Thyroid gland (tissue), 4 donors: ENCODE measurements at regions not wholly inside any gene's neighbourhood (a gene's known extent, or its start where the extent isn't known, plus 50 kb on each side); places are given as distances from the start of the nearest gene placed in this dataset.

Experiments used
- DNase-seq, 2 donors: peaks; one replicate each; pipeline ENCODE4 v3.0.0-alpha.2; 2019
- H3K27ac ChIP-seq, 3 donors: fragments of 200-600 bp; sonication (generic); 1 replicate in 2 of 3; 2 replicates in 1 of 3; pipeline ENCODE4 v1.5.1; 2016 to 2019; ENCODE audit warnings: mild to moderate bottlenecking in 1 of 3, moderate library complexity in 1 of 3
- H3K27me3 ChIP-seq: fragments of 200-600 bp; sonication (generic); one replicate; pipeline ENCODE4 v1.5.1; 2019
- H3K36me3 ChIP-seq, 2 donors: fragments of 200-600 bp; sonication (generic); one replicate each; pipeline ENCODE4 v1.5.1; 2016 to 2019
- H3K4me1 ChIP-seq, 2 donors: fragments of 200-600 bp; sonication (generic); one replicate each; pipeline ENCODE4 v1.5.1; 2017 to 2019
- H3K4me3 ChIP-seq, 3 donors: fragments of 200-600 bp; sonication (generic); replicated peaks in 1 of 3; 1 replicate in 2 of 3; 2 replicates in 1 of 3; pipeline ENCODE4 v1.5.1; 2016; ENCODE audit warnings: mild to moderate bottlenecking in 1 of 3
- H3K9me3 ChIP-seq: fragments of 200-600 bp; sonication (generic); one replicate; pipeline ENCODE4 v1.5.1; 2017
- POLR2A ChIP-seq, 2 donors: fragments of 450-650 bp; IDR thresholded peaks; one replicate each; pipeline ENCODE4 v1.6.1; 2017; ENCODE audit warnings: antibody characterized with exemption in 2 of 2, mild to moderate bottlenecking in 2 of 2, moderate library complexity in 1 of 2
- WGBS, 2 donors: methylation state at CpG; one replicate each; pipeline ENCODE4 v1.1.5; 2017; 5-methylcytosine and 5-hydroxymethylcytosine counted together
- intact Hi-C: fragments of 100-400 bp; cut with DNase I; formaldehyde crosslinking; loops from one replicate; pipeline ENCODE4 v1.15.1; 2023
- TF ChIP-seq, protein P1 (sequence below), 6 experiments: fragments of 200-600 bp in 3 of 6; fragments of 450-650 bp in 3 of 6; sonication (generic) in 3 of 6; IDR thresholded peaks; one replicate each; pipeline ENCODE4 v1.5.1; 2016 to 2019; ENCODE audit warnings: antibody characterized with exemption in 6 of 6, mild to moderate bottlenecking in 2 of 6, inconsistent platforms in 1 of 6, moderate library complexity in 1 of 6

GRCh38 chr3:182523836-182524235, 269.5 kb upstream of the ATP11B start:
- no peaks in the 10 kb centered on the region for H3K36me3 ChIP-seq
- H3K4me3 ChIP-seq: no peak overlapping the region
- no peaks in the 10 kb centered on the region for H3K4me1 ChIP-seq
- H3K27me3 ChIP-seq: no peaks in the 10 kb centered on the region
- H3K9me3 ChIP-seq: no peaks in the 10 kb centered on the region
- no peak for TF ChIP-seq POLR2A (IDR thresholded peaks at IDR 0.05)
- TF ChIP-seq, protein P1, sequence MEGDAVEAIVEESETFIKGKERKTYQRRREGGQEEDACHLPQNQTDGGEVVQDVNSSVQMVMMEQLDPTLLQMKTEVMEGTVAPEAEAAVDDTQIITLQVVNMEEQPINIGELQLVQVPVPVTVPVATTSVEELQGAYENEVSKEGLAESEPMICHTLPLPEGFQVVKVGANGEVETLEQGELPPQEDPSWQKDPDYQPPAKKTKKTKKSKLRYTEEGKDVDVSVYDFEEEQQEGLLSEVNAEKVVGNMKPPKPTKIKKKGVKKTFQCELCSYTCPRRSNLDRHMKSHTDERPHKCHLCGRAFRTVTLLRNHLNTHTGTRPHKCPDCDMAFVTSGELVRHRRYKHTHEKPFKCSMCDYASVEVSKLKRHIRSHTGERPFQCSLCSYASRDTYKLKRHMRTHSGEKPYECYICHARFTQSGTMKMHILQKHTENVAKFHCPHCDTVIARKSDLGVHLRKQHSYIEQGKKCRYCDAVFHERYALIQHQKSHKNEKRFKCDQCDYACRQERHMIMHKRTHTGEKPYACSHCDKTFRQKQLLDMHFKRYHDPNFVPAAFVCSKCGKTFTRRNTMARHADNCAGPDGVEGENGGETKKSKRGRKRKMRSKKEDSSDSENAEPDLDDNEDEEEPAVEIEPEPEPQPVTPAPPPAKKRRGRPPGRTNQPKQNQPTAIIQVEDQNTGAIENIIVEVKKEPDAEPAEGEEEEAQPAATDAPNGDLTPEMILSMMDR (IDR thresholded peaks at IDR 0.05): no peak
- intact Hi-C loops: no loop called here
- WGBS, 2 donors: 86 to 91% methylated on average over 2 of the region's 2 CpGs
- H3K27ac ChIP-seq: no peak overlapping the region
- no peak for DNase-seq

- H3K36me3 ChIP-seq: no peaks in the 10 kb centered on the region
- H3K27ac ChIP-seq: no peak overlapping the region
- no peaks in the 10 kb centered on the region for H3K9me3 ChIP-seq
- H3K4me3 ChIP-seq: no peak overlapping the region
- 73 to 77% methylated on average over 5 of the region's 5 CpGs for WGBS, 2 donors
- no peak for DNase-seq
- TF ChIP-seq, protein P1 (IDR thresholded peaks at IDR 0.05): no peak
- no peak for TF ChIP-seq POLR2A (IDR thresholded peaks at IDR 0.05)
- no peaks in the 10 kb centered on the region for H3K27me3 ChIP-seq
- H3K4me1 ChIP-seq: no peaks in the 10 kb centered on the region
- intact Hi-C loops: no loop called here
Observed at GRCh38 chr3:182524711-182525401, 268.4 kb upstream of the ATP11B start.

- intact Hi-C loops: no loop called here
- Histone ChIP-seq H3K4me1 (no peaks in the 10 kb centered on the region), H3K9me3 (no peaks in the 10 kb centered on the region), H3K36me3 (no peaks in the 10 kb centered on the region), H3K27ac (no peak overlapping the region), H3K4me3 (no peak overlapping the region), H3K27me3 (no peaks in the 10 kb centered on the region)
- 56 to 59% methylated on average over 4 of the region's 4 CpGs for WGBS, 2 donors
- no peak for DNase-seq
- TF ChIP-seq, protein P1 (IDR thresholded peaks at IDR 0.05): no peak
- no peak for TF ChIP-seq POLR2A (IDR thresholded peaks at IDR 0.05)
Observed at GRCh38 chr3:182525766-182526374, 267.4 kb upstream of the ATP11B start.

DNA sequence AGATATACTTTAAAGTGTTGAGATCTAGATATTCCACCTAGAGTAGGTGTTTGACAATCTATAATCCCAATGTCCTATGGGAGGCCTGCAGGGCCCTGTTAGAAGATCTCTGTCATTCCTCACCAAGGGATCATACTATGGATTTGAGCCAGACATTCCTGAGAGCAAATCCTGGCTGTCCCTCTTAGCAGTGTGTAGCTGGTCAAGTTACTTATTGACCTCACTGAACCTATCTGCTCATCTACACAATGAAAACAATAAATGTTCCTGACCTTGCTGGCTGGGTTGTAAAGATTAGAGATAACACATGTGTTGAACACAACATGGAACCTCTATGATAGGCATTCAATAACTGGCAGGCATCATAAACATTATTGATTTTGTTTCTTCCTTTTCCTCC, 265.6 kb upstream of the ATP11B start:
- intact Hi-C loops: no loop called here
- no peaks in the 10 kb centered on the region for H3K4me1 ChIP-seq
- H3K27ac ChIP-seq: no peak overlapping the region
- no peak for DNase-seq
- H3K36me3 ChIP-seq: no peaks in the 10 kb centered on the region
- TF ChIP-seq, protein P1 (IDR thresholded peaks at IDR 0.05): no peak
- TF ChIP-seq POLR2A (IDR thresholded peaks at IDR 0.05): no peak
- H3K9me3 ChIP-seq: no peaks in the 10 kb centered on the region
- no peak overlapping the region for H3K4me3 ChIP-seq
- H3K27me3 ChIP-seq: no peaks in the 10 kb centered on the region

GRCh38 chr3:182530316-182530715, 263.0 kb upstream of the ATP11B start:
- Histone ChIP-seq H3K27me3 (no peaks in the 10 kb centered on the region), H3K36me3 (no peaks in the 10 kb centered on the region), H3K4me3 (no peak overlapping the region), H3K4me1 (no peaks in the 10 kb centered on the region), H3K27ac (no peak overlapping the region), H3K9me3 (no peaks in the 10 kb centered on the region)
- intact Hi-C loops: no loop called here
- WGBS, 2 donors: 88 to 91% methylated on average over 3 of the region's 3 CpGs
- TF ChIP-seq, protein P1 (IDR thresholded peaks at IDR 0.05): no peak
- no peak for TF ChIP-seq POLR2A (IDR thresholded peaks at IDR 0.05)
- no peak for DNase-seq
